Fibroblast of skin of right biceps (primary cell): ENCODE measurements at regions not wholly inside any gene's neighbourhood (a gene's known extent, or its start where the extent isn't known, plus 50 kb on each side); places are given as distances from the start of the nearest gene placed in this dataset.
A peak's percentile ranks its signal among the peaks of the same experiment; 100 is the strongest.
"Not testable (repeated sequence)": the region's sequence is repeated elsewhere in the genome, so short reads cannot be mapped to it uniquely, and the experiment has no call there.

ENCODE experiments used
- DNase-seq: peaks from one replicate; pipeline ENCODE4 v3.0.0-alpha.2; 2013

DNA sequence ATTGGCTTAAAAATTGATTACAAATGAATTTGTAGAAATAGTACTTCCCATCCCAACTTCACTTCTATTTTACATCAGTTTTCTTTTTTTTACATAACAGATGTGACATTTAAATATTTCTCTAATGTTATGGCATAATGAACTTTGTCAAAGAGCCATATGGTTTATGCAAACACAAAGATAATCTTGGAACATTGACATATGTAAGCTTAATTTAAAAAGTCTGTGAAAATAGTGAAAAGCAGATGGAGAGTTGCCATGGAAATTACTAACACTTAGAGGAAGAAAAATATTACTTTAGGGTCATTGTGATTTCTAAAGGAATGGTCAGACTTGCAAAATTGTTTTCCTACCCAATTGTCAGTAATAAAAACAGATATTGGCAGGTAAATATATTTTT, 232.4 kb downstream of the AEBP2 start:
- no peak for DNase-seq

DNA sequence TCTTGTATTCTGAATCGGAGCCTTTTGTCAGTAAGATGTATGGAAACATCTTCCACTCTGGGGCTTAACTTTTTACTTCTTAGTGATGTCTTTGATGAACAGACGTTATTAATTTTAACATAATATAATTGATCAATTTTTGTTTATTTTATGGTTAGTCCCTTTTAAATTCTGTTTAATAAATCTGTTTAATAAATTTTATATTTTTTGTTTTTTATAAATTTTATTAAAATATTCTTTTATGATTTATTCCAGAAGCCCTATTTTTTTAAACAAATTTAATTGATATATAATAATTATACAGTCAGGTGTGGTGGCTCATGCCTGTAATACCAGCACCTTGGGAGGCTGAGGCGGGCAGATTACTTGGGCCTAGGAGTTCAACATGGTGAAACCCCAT, 235.1 kb downstream of the AEBP2 start:
- DNase-seq: no peak

DNA sequence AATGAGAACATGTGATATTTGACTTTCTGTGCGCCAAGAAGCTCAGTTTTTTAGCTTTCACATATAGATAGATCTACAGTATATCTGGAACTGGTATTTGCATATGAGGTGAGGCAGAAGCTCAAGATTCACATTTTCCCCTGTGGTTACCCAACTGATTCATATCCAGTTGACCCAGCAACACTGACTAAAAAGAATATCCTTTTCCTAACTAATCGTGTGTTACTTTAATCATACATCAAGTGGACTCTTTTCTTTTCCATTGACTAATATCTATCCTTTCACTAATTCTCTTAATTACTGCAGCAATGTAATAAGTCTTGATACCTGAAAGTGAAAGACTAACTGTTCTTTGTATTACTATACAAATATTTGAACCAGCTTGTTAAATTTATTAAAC, 236.1 kb downstream of the AEBP2 start:
- DNase-seq: no peak

DNA sequence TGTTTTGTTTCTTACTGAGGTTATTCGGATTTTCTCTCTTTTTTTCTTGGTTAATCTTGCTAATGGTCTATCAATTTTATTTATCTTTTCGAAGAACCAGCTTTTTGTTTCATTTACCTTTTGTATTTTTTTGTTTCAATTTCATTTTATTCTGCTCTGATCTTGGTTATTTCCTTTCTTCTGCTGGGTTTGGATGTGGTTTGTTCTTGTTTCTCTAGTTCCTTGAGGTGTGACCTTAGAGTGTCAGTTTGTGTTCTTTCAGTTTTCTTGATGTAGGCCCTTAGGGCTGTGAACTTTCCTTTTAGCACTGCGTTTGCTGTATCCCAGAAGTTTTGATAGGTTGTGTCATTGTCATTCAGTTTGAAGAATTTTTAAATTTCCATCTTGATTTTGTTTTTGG, 239.2 kb downstream of the AEBP2 start:
- DNase-seq: not testable (repeated sequence)

DNA sequence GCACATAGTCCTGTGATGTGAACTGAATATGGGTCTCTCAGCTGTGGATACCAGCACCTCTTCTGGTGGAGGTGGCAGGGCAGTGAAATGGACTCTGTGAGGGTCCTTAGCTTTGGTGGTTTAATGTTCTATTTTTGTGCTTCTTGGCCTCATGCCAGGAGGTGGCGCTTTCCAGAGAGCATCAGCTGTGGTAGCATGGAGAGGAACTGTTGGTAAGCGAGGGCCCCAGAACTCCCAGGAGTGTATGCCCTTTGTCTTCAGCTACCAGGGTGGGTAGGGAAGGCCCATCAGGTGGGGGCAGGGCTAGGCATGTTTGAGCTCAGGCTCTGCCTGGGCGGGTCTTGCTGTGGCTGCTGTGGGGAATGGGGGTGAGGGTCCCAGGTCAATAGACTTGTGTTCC, 241.7 kb downstream of the AEBP2 start:
- no peak for DNase-seq

DNA sequence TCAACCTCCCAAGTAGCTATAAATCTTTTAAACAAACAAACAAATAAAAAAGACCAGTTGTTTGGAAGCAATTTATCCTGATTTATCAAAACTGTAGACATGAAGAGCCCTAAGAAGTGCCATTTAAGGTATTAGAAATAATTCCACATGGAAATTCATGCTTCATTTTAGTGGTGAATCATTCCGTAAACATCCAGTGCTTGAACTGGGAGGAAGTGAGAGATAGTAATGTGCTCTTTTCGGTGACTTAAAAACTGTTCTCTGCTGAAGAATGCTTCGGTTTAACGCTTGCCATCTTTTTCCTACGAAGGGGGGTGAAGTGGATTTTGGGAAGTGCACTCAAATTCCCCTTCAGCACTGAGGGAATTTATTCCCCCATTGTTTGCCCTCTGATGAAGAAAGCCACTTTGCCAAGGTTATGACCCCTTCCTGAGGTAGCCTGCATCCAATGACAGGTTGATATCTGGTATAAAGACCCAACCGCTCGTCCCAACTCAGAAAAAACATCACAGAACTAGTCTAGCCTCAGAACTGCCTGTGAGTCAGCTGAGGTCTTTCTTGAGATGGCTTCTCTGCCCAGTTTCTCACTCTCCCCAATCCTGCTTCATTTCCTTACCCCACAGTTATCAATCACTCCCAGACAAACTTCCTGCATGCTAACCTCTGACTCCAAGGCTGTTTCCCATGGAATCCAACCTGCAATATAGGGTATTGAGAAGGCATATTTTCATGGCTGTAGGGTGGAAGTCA, 244.1 kb downstream of the AEBP2 start:
- peak; percentile 84 for DNase-seq

DNA sequence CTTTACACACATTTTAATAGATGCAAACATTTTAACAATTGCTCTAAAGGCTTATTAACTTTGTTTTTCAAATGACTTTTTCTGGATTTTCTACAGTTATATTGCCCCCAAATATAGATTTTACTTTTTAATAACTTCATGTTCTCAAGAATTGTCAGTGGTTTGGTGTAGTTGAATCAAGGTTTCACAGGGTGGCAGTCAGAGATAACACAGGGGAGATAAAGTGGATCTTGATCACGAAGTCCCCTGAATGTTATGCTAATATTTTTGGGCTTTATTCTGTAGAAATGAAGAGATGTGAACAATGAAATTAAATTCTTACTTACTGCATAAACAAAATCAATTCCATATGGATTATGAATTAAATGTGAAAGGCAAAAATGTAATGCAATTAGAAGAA, 248.1 kb downstream of the AEBP2 start:
- DNase-seq: no peak

DNA sequence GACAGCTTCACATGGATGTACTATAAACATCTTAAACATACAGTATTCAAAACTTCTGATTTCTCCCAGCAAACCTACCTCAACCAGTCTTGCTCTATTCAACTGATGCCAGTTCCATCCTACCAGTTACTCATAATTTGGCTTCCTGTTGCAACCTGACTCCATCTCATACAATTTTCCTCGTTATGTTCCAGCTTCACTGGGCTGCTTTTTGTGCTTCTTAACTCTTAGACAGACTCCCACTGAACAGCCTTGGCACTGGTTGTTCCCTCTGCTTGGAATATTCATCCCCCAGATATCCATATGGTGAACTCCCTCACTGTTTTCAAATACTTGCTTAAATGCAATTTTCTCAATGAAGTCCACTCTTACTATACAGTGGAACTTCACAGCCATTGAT, 249.2 kb downstream of the AEBP2 start:
- no peak for DNase-seq

DNA sequence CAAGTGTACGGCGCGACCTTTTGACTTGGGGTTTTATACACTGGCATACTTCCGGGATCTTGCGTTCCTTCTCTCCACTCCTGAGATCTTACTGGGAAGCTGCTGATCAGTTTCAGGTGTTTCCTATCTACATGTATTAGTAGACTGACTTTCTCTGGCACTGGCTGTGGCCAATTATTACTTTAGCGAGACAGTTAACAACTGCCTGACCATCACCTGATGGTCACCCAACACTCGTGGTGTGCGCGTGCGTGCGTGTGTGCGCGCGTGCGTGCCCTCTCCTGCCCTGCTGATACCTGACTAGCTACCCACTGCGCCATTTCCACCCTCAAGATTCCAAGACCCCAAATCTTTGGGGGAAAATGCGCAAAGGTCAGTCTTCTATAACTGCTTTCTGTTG, 249.9 kb downstream of the AEBP2 start:
- DNase-seq: no peak

DNA sequence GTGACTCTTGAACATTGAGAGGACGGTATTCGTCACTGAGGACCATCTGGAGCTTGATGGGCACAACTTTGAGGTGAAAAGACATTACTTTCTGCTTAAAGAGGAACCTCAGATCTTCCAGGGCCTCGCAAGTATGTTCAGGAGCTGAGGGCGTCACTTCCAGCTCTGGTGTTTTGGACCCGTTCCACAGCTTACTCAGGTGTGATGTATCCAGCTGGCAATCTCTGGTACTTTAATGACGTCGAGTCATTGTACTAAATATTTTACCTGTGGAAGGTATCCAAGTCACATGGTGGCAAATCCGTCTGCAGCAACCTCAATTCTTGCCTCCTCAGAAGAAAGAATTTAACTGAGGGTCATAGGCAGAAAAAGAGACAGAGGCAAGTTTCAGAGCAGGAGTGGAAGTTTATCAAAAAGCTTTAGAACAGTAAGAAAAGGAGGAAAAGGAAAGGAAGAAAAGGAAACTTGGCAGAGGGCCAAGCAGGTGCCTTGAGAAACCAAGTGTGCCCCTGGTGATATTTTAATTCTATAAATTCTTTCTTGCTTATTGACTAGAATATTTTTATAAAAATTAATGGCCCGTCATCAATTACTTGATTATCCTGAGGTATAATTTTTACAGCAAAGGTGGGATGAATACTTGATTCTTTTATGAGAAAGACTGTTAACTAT, 250.6 kb downstream of the AEBP2 start:
- DNase-seq: no peak

DNA sequence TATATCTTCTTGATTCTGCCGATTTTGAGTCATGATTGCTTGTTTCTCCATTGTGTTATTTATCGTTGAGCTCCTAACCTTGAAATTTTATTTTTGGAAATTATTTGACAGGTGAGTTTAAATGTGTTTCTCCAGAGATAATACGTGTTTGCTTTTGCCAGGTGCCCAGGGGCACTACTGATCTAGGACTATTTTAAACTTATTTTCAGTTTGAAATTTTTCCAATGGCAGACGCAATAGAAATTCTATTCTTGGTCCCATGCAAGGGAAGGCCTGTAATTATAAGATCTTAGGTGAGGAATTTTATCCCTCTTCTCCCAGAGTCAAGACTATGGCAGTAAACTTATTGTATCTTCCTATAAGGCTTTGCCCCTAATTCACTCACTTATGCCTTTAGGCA, 252.8 kb downstream of the AEBP2 start:
- no peak for DNase-seq

DNA sequence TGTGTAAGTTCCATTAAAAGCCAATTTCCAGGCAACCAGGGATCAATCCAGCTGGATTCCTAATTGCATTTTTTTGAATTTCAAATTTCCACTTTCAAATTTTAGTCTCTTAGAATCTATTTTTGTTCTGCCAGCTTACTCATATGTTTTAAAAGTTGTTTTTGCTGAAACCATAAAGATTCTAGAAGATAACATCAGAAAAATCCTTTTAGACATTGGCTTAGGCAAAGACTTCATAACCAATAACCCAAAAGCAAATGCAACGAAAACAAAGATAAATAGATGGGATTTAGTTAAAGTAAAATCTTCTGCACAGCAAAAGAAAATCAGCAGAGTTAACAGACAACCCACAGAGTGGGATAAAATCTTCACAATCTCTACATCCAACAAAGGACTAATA, 253.3 kb downstream of the AEBP2 start:
- DNase-seq: no peak

DNA sequence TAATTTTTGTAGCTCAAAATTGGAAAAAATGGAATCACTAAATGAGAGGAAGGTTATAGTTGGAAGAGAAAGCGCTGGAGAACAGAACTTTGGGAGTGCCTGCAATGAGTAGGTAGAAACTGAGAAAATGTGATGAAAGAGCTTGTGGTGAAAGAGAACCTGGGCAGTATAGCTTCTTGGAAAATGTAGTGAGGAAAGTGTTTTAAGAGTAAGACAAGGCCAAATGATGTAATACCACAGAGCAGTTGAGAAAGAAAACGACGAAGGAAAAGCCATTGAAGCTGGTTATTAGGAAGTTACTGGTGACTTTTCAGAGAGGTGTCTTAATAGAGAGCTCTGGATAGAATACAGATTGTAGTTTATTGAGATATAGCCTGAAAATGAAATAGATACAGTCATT, 255.3 kb downstream of the AEBP2 start:
- DNase-seq: peak; percentile 30

DNA sequence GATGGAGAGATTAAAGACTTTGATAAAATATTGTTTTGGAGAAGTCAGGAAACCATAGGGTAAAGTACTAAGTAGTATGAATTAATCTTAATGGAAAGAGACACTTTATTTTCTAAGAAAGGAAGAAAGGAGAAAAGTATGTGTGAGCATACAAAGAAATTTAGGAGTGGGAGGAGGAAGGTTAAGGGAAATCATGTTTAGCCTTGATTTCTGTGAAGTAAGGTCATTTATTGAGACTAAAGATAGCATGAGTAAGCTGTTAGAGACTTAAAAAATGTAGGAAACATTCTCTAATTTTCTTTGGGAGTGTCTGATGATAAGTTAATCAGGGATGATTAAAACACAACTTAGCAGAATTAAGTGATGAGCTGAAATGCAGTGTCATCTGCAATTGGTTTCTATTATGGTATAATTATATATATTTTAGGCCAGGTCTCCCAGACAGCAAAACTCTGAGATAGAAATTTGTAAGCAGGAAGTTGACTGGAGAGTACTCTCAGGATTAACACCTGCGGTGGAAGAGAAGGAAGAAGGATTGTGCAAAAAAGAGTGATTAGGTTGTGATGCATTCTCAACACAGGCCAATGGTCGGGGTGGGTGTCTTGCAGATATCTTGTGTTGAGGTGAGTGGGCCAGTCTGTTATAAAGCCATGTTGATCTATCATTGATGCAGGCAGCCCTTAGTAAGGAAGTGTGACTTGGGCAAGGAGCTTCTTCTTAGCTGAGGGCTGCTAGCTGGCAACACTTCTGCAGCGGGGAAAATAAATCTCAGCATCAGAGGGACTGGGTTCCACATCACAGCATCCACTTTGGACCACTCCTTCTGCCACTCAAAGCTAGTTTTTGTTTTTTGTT, 256.2 kb downstream of the AEBP2 start:
- peak; percentile 53 for DNase-seq

DNA sequence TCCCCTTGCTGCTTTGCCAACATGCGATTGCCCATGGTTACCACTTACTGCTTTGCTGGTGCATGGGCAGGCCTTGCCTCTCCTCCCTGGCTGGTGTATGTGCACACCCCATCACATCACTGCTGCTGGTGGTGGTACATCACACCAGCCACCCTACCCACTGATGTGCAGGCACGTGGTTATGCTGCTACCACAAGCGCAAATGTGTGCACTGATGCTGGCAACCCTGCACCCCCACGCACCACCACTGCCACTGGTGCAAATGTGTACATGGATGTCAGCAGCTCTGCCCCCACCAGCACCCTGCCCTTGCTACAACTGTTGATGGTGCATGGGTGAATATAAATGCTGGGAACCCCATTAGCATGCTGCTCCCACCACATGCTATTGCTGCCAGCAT, 261.7 kb downstream of the AEBP2 start:
- no peak for DNase-seq

DNA sequence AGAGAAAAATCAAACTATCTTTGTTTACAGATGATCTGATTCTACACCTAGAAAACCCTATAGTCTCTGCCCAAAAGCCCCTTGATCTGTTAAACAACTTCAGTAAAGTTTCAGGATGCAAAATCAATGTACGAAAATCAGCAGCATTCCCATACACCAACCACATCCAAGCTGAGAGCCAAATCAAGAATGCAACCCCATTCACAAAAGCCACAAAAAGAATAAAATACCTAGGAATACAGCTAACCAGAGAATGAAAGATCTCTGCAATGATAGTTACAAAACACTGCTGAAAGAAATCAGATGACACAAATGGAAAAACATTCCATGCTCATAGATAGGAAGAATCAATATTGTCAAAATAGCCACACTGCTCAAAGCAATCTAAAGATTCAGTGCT, 265.7 kb downstream of the AEBP2 start:
- peak; percentile 23 for DNase-seq

DNA sequence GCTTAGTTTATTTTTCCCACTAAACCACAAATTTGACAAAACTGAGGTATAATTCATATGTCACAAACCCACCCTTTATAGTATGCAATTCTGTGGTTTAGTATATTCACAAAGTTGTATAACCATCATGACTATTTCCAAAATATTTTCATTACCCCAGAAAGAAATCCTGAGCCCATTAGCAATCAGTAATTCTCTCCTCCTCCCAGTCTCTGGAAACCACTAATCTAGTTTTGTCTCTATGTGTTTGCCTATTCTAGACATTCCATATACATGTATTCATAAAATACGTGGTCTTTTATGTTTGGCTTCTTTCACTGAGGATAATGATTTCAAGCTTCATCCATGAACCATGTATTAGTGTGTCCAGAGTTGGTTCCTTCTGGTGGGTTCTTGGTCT, 267.6 kb downstream of the AEBP2 start:
- peak; percentile 90 for DNase-seq

DNA sequence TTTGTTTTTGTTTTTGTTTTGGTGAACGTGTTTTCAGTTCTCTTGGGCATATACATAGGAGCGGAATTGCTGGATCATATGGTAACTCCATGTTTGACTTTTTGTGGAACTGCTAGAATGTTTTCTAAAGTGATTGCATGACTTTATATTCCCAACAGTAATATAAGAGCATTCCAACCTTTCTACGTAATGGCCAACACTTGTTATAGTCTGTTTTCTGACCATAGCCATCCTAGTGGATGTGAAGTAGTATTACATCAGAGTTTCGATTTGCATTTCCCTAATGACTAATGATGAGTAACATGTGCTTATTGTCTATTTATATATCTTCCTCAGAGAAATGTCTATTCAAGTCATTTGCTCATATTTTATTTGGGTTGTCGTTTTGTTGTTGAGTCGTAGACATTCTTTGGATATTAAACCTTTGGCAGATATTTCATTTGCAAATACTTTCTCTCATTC, 268.7 kb downstream of the AEBP2 start:
- DNase-seq: peak; percentile 80

DNA sequence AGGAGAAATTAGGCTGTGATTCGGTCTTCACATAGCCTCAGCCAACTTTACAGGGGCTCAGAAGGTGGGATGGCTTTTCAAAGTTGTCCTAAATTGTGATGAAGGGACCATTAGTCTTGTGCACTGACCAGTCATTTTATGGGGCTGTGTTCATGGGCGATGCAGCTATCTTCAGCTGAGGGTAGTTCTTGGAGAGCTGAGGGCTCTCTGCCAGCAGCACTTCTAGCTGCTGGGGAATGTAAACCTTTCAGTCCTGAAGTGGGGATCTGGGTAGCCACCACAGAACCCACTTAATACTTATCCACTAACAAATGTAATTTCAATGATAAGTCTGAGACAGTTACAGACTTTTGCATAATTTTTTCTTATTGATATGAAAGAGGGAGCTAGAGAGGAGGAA, 270.6 kb downstream of the AEBP2 start:
- DNase-seq: no peak

DNA sequence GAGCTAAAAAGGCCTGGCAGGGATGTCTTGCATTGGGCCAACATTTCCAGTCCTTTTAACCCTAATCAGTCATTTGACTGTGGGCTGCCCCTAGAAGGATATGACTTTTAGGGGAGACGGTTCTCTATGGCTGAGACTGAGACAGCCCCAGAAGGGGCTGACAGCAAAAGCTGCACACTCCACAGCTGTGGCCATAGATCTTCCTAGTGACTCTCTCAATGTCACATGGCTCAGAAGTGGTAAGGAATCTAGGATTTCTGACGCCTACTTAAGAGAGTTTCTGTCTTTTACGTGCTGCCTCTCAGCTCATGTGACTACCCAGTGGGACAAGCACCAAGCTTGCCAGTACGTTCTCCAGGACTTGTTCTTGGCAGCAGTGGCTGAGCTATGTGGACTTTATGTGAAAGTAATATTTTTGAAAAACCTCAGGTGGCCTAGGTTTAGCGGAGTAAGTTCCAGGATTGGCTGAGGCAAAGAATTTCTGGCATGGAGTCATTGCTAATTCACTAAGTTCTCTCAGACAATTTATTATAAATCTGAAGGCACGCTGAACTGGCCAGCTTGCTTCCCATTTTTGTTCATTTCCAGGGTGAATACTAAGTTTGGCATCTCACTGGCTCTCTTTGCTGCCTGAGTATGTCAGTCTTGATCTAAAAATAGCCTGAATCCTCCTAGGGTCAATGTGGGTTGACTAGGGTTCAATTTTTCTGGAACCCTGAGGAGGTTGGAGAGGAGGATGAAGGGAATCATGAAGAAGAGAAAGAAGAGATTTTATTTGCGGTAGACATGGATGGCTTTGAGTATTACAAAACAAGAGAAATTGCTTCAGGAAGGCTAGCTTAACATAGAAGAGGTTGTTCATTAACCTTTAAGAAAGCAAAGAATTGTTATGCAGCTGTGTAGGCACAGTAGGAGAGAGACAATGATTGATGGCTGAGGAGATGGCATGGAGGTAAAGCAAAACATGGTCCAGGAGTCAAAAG, 271.8 kb downstream of the AEBP2 start:
- peak; percentile 50 for DNase-seq

DNA sequence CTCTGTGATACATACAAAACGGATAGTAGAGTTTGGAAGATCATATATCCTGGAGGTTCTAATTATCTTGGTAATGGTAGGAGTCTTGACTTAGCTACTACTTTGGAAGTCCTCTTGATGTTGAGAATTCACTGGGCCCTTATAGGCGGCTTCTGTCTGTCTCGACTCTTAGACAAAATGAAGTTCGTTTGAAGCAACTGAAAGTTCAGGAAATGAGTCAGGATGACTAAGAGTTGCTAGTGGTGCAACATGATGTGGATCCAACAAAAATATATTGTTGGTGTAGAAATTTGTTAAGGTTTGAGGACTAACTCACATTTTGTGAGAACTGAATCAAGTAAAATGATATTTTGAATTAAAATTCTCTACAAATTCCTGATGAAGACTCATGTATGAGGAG, 272.7 kb downstream of the AEBP2 start:
- peak; percentile 86 for DNase-seq

DNA sequence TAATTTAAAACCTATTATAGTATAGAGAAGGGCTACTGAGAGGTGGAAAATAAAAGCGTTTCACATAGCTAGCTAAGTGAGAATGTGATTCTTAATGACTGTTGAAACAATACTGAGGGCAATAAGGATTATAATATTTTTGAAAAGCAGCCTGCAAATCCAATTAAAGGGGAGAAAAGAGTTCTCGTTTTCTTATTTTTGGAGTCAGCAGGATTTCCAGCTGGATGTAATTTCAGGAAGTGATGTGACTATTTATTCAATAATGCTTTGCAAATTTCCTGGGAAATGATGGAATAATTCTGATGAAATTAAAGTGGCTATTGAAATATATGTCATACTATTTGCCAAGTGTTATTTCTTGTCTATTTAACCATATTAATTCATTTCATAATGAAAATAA, 279.1 kb downstream of the AEBP2 start:
- no peak for DNase-seq

DNA sequence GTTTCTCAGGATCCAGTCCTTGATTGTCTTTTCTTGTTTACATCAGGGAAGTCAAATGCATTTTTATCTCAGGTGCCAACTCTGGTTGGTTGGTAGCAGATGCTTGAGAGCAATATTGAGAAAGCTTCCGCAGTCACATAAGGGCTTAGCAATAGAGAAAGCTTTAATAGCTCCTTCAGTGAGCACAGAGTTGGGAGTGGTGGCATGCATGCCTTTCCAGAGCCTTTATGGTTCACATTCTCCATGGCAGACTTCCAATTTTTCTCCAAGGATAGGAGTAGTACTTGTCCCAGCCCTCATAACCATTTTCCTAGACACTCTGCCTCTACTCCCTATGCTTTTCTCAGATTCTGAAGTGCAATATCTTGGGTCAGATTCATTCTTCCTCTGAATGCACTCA, 280.4 kb downstream of the AEBP2 start:
- DNase-seq: no peak
